ENCODE measurements at regions not wholly inside any gene's neighbourhood (a gene's known extent, or its start where the extent isn't known, plus 50 kb on each side); places are given as distances from the start of the nearest gene placed in this dataset.

DNA sequence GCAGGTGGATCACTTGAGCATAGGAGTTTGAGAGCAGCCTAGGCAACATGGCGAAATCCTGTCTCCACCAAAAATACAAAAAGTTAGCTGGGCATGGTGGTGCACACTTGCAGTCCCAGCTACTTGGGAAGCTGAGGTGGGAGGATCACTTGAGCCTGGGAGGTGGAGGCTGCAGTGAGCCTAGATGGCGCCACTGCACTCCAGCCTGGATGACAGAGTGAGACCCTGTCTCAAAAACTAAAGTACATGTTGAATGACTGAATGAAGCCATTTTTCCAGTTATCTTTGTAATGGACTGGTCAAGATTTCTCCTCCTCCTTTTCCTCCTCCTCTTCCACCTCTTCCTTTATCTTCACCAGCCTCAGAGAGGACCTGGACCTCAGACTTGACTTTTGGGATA, 272.0 kb downstream of the SMAD2 start:
- TF ChIP-seq, protein P1, sequence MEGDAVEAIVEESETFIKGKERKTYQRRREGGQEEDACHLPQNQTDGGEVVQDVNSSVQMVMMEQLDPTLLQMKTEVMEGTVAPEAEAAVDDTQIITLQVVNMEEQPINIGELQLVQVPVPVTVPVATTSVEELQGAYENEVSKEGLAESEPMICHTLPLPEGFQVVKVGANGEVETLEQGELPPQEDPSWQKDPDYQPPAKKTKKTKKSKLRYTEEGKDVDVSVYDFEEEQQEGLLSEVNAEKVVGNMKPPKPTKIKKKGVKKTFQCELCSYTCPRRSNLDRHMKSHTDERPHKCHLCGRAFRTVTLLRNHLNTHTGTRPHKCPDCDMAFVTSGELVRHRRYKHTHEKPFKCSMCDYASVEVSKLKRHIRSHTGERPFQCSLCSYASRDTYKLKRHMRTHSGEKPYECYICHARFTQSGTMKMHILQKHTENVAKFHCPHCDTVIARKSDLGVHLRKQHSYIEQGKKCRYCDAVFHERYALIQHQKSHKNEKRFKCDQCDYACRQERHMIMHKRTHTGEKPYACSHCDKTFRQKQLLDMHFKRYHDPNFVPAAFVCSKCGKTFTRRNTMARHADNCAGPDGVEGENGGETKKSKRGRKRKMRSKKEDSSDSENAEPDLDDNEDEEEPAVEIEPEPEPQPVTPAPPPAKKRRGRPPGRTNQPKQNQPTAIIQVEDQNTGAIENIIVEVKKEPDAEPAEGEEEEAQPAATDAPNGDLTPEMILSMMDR (IDR thresholded peaks at IDR 0.05; ENCODE audit: low read depth, low read length, poor library complexity, severe bottlenecking), result peak; percentile 16
- no peak for TF ChIP-seq EZH2phosphoT487 (IDR thresholded peaks at IDR 0.05; ENCODE audit: borderline replicate concordance, low read length)

All from DOHH2 (cell line).